AG09319 (cell line): ENCODE measurements at regions not wholly inside any gene's neighbourhood (a gene's known extent, or its start where the extent isn't known, plus 50 kb on each side); places are given as distances from the start of the nearest gene placed in this dataset.

Experiments
- DNase-seq: peaks from one replicate; pipeline ENCODE4 v3.0.0-alpha.2; 2010; ENCODE audit warnings: low read depth; ENCODE audit errors: extremely low read depth
- CTCF ChIP-seq: IDR thresholded peaks from 2 replicates; pipeline ENCODE4 v1.5.1; 2011; ENCODE audit warnings: low read depth, mild to moderate bottlenecking, inconsistent platforms, low read length, moderate library complexity

GRCh38 chr14:28264306-28264705 is 502.3 kb upstream of the FOXG1 start:
- no peak for DNase-seq

GRCh38 chr14:28272270-28272669 is 494.3 kb upstream of the FOXG1 start:
- DNase-seq, result no peak
- no peak for TF ChIP-seq CTCF

More at GRCh38 chr14:28264306-28264705, 502.3 kb upstream of the FOXG1 start:
- no peak for TF ChIP-seq CTCF

- TF ChIP-seq CTCF, result no peak
- no peak for DNase-seq
Observed at GRCh38 chr14:28280530-28280929, 486.1 kb upstream of the FOXG1 start.

- no peak for TF ChIP-seq CTCF
- DNase-seq, result no peak
Observed at GRCh38 chr14:28280997-28281598, 485.5 kb upstream of the FOXG1 start.

GRCh38 chr14:28284546-28285300 is 481.9 kb upstream of the FOXG1 start:
- TF ChIP-seq CTCF, result no peak
- no peak for DNase-seq

GRCh38 chr14:28294834-28295440 is 471.6 kb upstream of the FOXG1 start:
- TF ChIP-seq CTCF, result peak; percentile 11
- no peak for DNase-seq

- TF ChIP-seq CTCF, result no peak
- DNase-seq, result no peak
Observed at GRCh38 chr14:28297559-28297958, 469.0 kb upstream of the FOXG1 start.
